H1 (cell line): ENCODE measurements at regions not wholly inside any gene's neighbourhood (a gene's known extent, or its start where the extent isn't known, plus 50 kb on each side); places are given as distances from the start of the nearest gene placed in this dataset.

Experiments
- CTCF ChIA-PET: fragments of 300-600 bp; sonication (Branson Sonifier 250); formaldehyde crosslinking; loops from one replicate; lab custom pipeline; 2021; ENCODE audit not compliant: partially characterized antibody; lab: Charles Lee
- POLR2A ChIA-PET: fragments of 300-600 bp; sonication (Branson Sonifier 250); formaldehyde crosslinking; loops from one replicate; lab custom pipeline; 2021; ENCODE audit warnings: inconsistent platforms; ENCODE audit not compliant: partially characterized antibody; lab: Charles Lee
- DNase-seq, 2 experiments: peaks; one replicate each; pipeline versions ENCODE4 v3.0.0 to v3.0.0-alpha.2; 2010 to 2022; ENCODE audit warnings: low spot score in 2 of 2, low read depth in 1 of 2, mixed read lengths in 1 of 2
- FAIRE-seq: peaks from 2 replicates; lab custom pipeline; 2011; peaks lifted over from hg19 to GRCh38; lab: Jason Lieb, UNC
- H2AFZ ChIP-seq: 2 replicates; pipeline ENCODE4 v1.8.1; 2012; ENCODE audit warnings: low read length, inconsistent platforms
- H2AK5ac ChIP-seq: 2 replicates; pipeline ENCODE4 v1.6.1; 2013; ENCODE audit warnings: low read depth, low read length
- H2BK120ac ChIP-seq: replicated peaks from 2 replicates; pipeline ENCODE3; 2013; ENCODE audit warnings: low read depth, low read length, inconsistent platforms
- H2BK12ac ChIP-seq: 2 replicates; pipeline ENCODE4 v1.6.1; 2013; ENCODE audit warnings: low read depth, low read length
- H2BK15ac ChIP-seq: 2 replicates; pipeline ENCODE4 v1.6.1; 2013; ENCODE audit warnings: low read length
- H2BK20ac ChIP-seq: 2 replicates; pipeline ENCODE4 v1.6.1; 2013; ENCODE audit warnings: low read length
- H2BK5ac ChIP-seq: 2 replicates; pipeline ENCODE4 v1.6.1; 2013; ENCODE audit warnings: low read depth, low read length
- H3K14ac ChIP-seq: 2 replicates; pipeline ENCODE4 v1.6.1; 2013; ENCODE audit warnings: inconsistent platforms; ENCODE audit not compliant: insufficient read length
- H3K18ac ChIP-seq: 2 replicates; pipeline ENCODE4 v1.6.1; 2013; ENCODE audit warnings: low read length; ENCODE audit errors: extremely low read depth
- H3K23ac ChIP-seq: 2 replicates; pipeline ENCODE4 v1.6.1; 2013; ENCODE audit warnings: inconsistent platforms; ENCODE audit not compliant: insufficient read length
- H3K23me2 ChIP-seq: 2 replicates; pipeline ENCODE4 v1.6.1; 2013; ENCODE audit warnings: low read depth, low read length
- H3K27ac ChIP-seq: 2 replicates; pipeline ENCODE4 v1.6.1; 2011; ENCODE audit warnings: low read depth, low read length, inconsistent platforms
- H3K27me3 ChIP-seq, 4 experiments: replicated peaks in 1 of 4; 1 replicate in 1 of 4; 2 replicates in 3 of 4; pipeline versions ENCODE4 v1.6.1 to v1.8.1; 2011 to 2013; ENCODE audit warnings: low read length in 3 of 4, mild to moderate bottlenecking in 3 of 4, inconsistent platforms in 2 of 4, mixed read lengths in 2 of 4, moderate library complexity in 1 of 4; ENCODE audit not compliant: control insufficient read depth in 3 of 4, insufficient read depth in 3 of 4; ENCODE audit errors: extremely low read depth in 1 of 4
- H3K36me3 ChIP-seq, 4 experiments: 2 replicates each; pipeline versions ENCODE4 v1.6.1 to v1.8.1; 2011 to 2013; ENCODE audit warnings: mild to moderate bottlenecking in 4 of 4, low read length in 3 of 4, moderate library complexity in 2 of 4, control low read depth in 1 of 4, inconsistent platforms in 1 of 4; ENCODE audit not compliant: insufficient read depth in 4 of 4, control insufficient read depth in 2 of 4
- H3K4ac ChIP-seq: replicated peaks from 2 replicates; pipeline ENCODE3; 2013; ENCODE audit warnings: low read length, low read depth, mixed read lengths, inconsistent platforms; ENCODE audit not compliant: insufficient read length
- H3K4me1 ChIP-seq, 4 experiments: replicated peaks in 1 of 4; 1 replicate in 1 of 4; 2 replicates in 3 of 4; pipeline versions ENCODE4 v1.6.1 to v1.8.1; 2011 to 2013; ENCODE audit warnings: low read length in 3 of 4, inconsistent platforms in 2 of 4, mixed read lengths in 1 of 4; ENCODE audit not compliant: insufficient read depth in 4 of 4, control insufficient read depth in 3 of 4
- H3K4me2 ChIP-seq, 2 experiments: 2 replicates each; pipeline versions ENCODE4 v1.6.1 to v1.8.1; 2011 to 2013; ENCODE audit warnings: low read depth in 2 of 2, low read length in 2 of 2, control low read depth in 1 of 2, inconsistent platforms in 1 of 2, mild to moderate bottlenecking in 1 of 2; ENCODE audit not compliant: insufficient read depth in 1 of 2
- H3K4me3 ChIP-seq, 4 experiments: fragments of 200-600, 300-600 bp in 1 of 4; sonication (generic), shearing (Covaris generic), sonication (Bioruptor Twin) in 1 of 4; 2 replicates each; pipeline versions ENCODE4 v1.5.1 to v1.8.1; 2011 to 2016; ENCODE audit warnings: low read length in 4 of 4, low read depth in 3 of 4, control low read depth in 2 of 4, inconsistent platforms in 2 of 4, mild to moderate bottlenecking in 2 of 4, mixed read lengths in 1 of 4, moderate library complexity in 1 of 4; ENCODE audit not compliant: insufficient read depth in 2 of 4; ENCODE audit errors: extremely low read depth in 1 of 4
- H3K56ac ChIP-seq: replicated peaks from 2 replicates; pipeline ENCODE3; 2013; ENCODE audit warnings: low read depth, mild to moderate bottlenecking, mixed read lengths, low read length, inconsistent platforms; ENCODE audit not compliant: insufficient read length
- H3K79me1 ChIP-seq: 2 replicates; pipeline ENCODE4 v1.6.1; 2013; ENCODE audit warnings: low read depth, low read length, control low read depth
- H3K79me2 ChIP-seq, 2 experiments: 2 replicates each; pipeline versions ENCODE4 v1.6.1 to v1.8.1; 2012 to 2013; ENCODE audit warnings: low read length in 2 of 2, mild to moderate bottlenecking in 2 of 2, inconsistent platforms in 1 of 2; ENCODE audit not compliant: insufficient read depth in 2 of 2, control insufficient read depth in 1 of 2
- H3K9ac ChIP-seq, 4 experiments: replicated peaks in 1 of 4; 1 replicate in 1 of 4; 2 replicates in 3 of 4; pipeline versions ENCODE4 v1.6.1 to v1.8.1; 2011 to 2013; ENCODE audit warnings: low read depth in 3 of 4, low read length in 3 of 4, control low read depth in 2 of 4, mild to moderate bottlenecking in 2 of 4, moderate library complexity in 2 of 4, inconsistent platforms in 1 of 4; ENCODE audit errors: extremely low read depth in 1 of 4
- H3K9me3 ChIP-seq, 2 experiments: 2 replicates each; pipeline versions ENCODE4 v1.6.1 to v1.8.1; 2012 to 2013; ENCODE audit warnings: mild to moderate bottlenecking in 2 of 2, moderate library complexity in 2 of 2, control low read depth in 1 of 2, inconsistent platforms in 1 of 2, low read depth in 1 of 2, low read length in 1 of 2, mixed read lengths in 1 of 2; ENCODE audit not compliant: insufficient read depth in 2 of 2
- H4K20me1 ChIP-seq, 2 experiments: replicated peaks in 1 of 2; 2 replicates each; pipeline versions ENCODE3 to v1.8.1; 2011 to 2013; ENCODE audit warnings: inconsistent platforms in 2 of 2, low read length in 2 of 2, mild to moderate bottlenecking in 1 of 2; ENCODE audit not compliant: insufficient read depth in 2 of 2, control insufficient read depth in 1 of 2
- H4K5ac ChIP-seq: 2 replicates; pipeline ENCODE4 v1.6.1; 2013; ENCODE audit warnings: low read length, low read depth, mixed read lengths, inconsistent platforms; ENCODE audit not compliant: insufficient read length
- H4K8ac ChIP-seq: 2 replicates; pipeline ENCODE4 v1.8.0; 2013; ENCODE audit warnings: mild to moderate bottlenecking, moderate library complexity, low read length, inconsistent platforms; ENCODE audit not compliant: insufficient read depth; ENCODE audit errors: extremely low read depth
- H4K91ac ChIP-seq: replicated peaks from 2 replicates; pipeline ENCODE3; 2013; ENCODE audit warnings: low read length, mixed read lengths, inconsistent platforms; ENCODE audit not compliant: insufficient read length
- CBX5 ChIP-seq: fragments of 300-800, 300-1000 bp; sonication (generic); IDR thresholded peaks from 2 replicates; pipeline ENCODE4 v1.7.1; 2016; ENCODE audit warnings: antibody characterized with exemption, low read length, low read depth
- EGR1 ChIP-seq: IDR thresholded peaks from 2 replicates; pipeline ENCODE4 v1.6.1; 2011; ENCODE audit warnings: low read depth, low read length, borderline replicate concordance
- EP300 ChIP-seq, 2 experiments: IDR thresholded peaks; 1 replicate in 1 of 2; 2 replicates in 1 of 2; pipeline ENCODE4 v1.6.1; 2011 to 2012; ENCODE audit warnings: low read depth in 2 of 2, low read length in 2 of 2, mild to moderate bottlenecking in 2 of 2, borderline replicate concordance in 1 of 2, inconsistent platforms in 1 of 2, moderate library complexity in 1 of 2
- FOSL1 ChIP-seq: IDR thresholded peaks from 2 replicates; pipeline ENCODE4 v1.6.1; 2011; ENCODE audit warnings: mild to moderate bottlenecking, low read depth, low read length, moderate library complexity; ENCODE audit not compliant: insufficient read depth
- KDM1A ChIP-seq: fragments of 200-600, 300-600 bp; sonication (generic); IDR thresholded peaks from 2 replicates; pipeline ENCODE4 v1.7.1; 2016; ENCODE audit warnings: mild to moderate bottlenecking, low read length, borderline replicate concordance
- NANOG ChIP-seq: IDR thresholded peaks from 2 replicates; pipeline ENCODE4 v1.6.1; 2011; ENCODE audit warnings: low read length, low read depth, mild to moderate bottlenecking, inconsistent platforms; ENCODE audit not compliant: insufficient read depth, poor library complexity, severe bottlenecking
- RAD21 ChIP-seq, 2 experiments: IDR thresholded peaks in 1 of 2; conservative IDR thresholded peaks in 1 of 2; 2 replicates each; pipeline ENCODE4 v1.6.1; 2011; ENCODE audit warnings: low read depth in 2 of 2, low read length in 2 of 2, improper control_type of control experiment in 1 of 2, inconsistent platforms in 1 of 2, mild to moderate bottlenecking in 1 of 2, moderate library complexity in 1 of 2
- RBBP5 ChIP-seq: IDR thresholded peaks from 2 replicates; pipeline ENCODE4 v1.7.1; 2012; ENCODE audit warnings: low read depth, mild to moderate bottlenecking, inconsistent platforms, low read length, moderate library complexity, borderline replicate concordance
- SAP30 ChIP-seq: fragments of 300-600 bp; sonication (generic); IDR thresholded peaks from 2 replicates; pipeline ENCODE4 v1.7.1; 2012; ENCODE audit warnings: low read length, moderate library complexity, mild to moderate bottlenecking, inconsistent platforms; ENCODE audit not compliant: insufficient read depth, insufficient replicate concordance
- TCF12 ChIP-seq: IDR thresholded peaks from 2 replicates; pipeline ENCODE4 v1.6.1; 2011; ENCODE audit warnings: low read depth, mild to moderate bottlenecking, low read length
- TEAD4 ChIP-seq: IDR thresholded peaks from 2 replicates; pipeline ENCODE4 v1.6.1; 2012; ENCODE audit warnings: low read depth, low read length, inconsistent platforms, mixed read lengths
- WGBS, 2 experiments: shearing (Covaris generic) in 1 of 2; methylation state at CpG; one replicate each; pipeline versions ENCODE4 v1.1.6 to v1.1.7; 2013 to 2015; ENCODE audit warnings: low lambda C conversion rate in 2 of 2, mixed read lengths in 2 of 2, inconsistent platforms in 1 of 2, low coverage in 1 of 2, missing lambda C conversion rate in 1 of 2; ENCODE audit not compliant: insufficient replicate concordance in 2 of 2, insufficient coverage in 1 of 2, insufficient read length in 1 of 2; ENCODE audit errors: extremely low coverage in 1 of 2, missing lambda C conversion rate in 1 of 2; 5-methylcytosine and 5-hydroxymethylcytosine counted together
- TF ChIP-seq, protein P1 (sequence below): IDR thresholded peaks from 2 replicates; pipeline ENCODE4 v1.6.1; 2012; ENCODE audit warnings: inconsistent platforms
- TF ChIP-seq, protein P2 (sequence below): IDR thresholded peaks from 2 replicates; pipeline ENCODE4 v1.6.1; 2012; ENCODE audit warnings: inconsistent platforms

DNA sequence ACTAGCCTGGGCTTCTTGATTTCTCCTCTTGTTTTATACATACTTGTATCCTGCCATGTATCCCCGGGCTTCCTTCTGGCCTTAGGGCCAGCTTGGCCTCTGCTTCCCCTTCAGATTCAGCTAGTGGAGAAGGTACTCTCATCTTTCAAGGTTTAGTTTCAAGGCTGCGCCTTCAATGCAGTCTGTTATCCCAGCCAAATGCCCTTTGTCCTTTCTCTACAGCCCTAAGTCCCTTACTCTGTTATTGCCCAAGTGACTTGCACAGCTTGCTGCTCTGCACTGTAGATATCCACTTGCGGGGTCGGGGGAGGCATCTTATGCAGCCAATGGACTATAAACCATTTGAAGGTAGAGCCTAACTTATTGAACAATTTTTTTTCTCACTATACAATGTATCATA lies 357.5 kb downstream of the PPP1R2C start:
- H2BK12ac ChIP-seq = no peak overlapping the region
- TF ChIP-seq FOSL1 = no peak
- TF ChIP-seq CBX5 = no peak
- no peak for TF ChIP-seq NANOG
- TF ChIP-seq SAP30 = no peak
- TF ChIP-seq, protein P1, sequence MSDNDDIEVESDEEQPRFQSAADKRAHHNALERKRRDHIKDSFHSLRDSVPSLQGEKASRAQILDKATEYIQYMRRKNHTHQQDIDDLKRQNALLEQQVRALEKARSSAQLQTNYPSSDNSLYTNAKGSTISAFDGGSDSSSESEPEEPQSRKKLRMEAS = no peak
- TF ChIP-seq, protein P2, sequence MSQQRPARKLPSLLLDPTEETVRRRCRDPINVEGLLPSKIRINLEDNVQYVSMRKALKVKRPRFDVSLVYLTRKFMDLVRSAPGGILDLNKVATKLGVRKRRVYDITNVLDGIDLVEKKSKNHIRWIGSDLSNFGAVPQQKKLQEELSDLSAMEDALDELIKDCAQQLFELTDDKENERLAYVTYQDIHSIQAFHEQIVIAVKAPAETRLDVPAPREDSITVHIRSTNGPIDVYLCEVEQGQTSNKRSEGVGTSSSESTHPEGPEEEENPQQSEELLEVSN = no peak
- no peak for TF ChIP-seq EGR1
- no peak for TF ChIP-seq TEAD4
- TF ChIP-seq EP300 (IDR thresholded peaks at IDR 0.05; ENCODE audit: borderline replicate concordance in 1 of 2, low read depth in 2 of 2, low read length in 2 of 2) = no peak
- TF ChIP-seq RAD21 (IDR thresholded peaks at IDR 0.05 in 1 of 2, conservative IDR thresholded peaks at IDR 0.05 in 1 of 2; ENCODE audit: low read depth in 2 of 2, low read length in 2 of 2) = no peak
- TF ChIP-seq RBBP5 = no peak
- TF ChIP-seq TCF12 = no peak
- no peak for TF ChIP-seq KDM1A

More for the DNA sequence above, 357.5 kb downstream of the PPP1R2C start:
- no peak overlapping the region for H2BK15ac ChIP-seq
- no peaks in the 10 kb centered on the region for H3K27me3 ChIP-seq
- no peaks in the 10 kb centered on the region for H3K9me3 ChIP-seq
- H3K4me1 ChIP-seq = no peaks in the 10 kb centered on the region
- no peak overlapping the region for H2BK20ac ChIP-seq
- H3K4me2 ChIP-seq = no peak overlapping the region
- no peak overlapping the region for H4K91ac ChIP-seq
- no peak overlapping the region for H3K27ac ChIP-seq
- no peak for DNase-seq
- no peaks in the 10 kb centered on the region for H3K36me3 ChIP-seq
- H3K23me2 ChIP-seq = no peaks in the 10 kb centered on the region
- no peak overlapping the region for H3K18ac ChIP-seq
- no peak overlapping the region for H3K4ac ChIP-seq
- H4K8ac ChIP-seq = no peak overlapping the region
- H2AK5ac ChIP-seq = no peak overlapping the region
- H2BK5ac ChIP-seq = no peak overlapping the region
- no peak overlapping the region for H4K5ac ChIP-seq
- no peaks in the 10 kb centered on the region for H3K79me1 ChIP-seq
- H3K79me2 ChIP-seq = no peaks in the 10 kb centered on the region
- no peak overlapping the region for H2BK120ac ChIP-seq
- POLR2A ChIA-PET = no interaction called here
- H3K23ac ChIP-seq = no peak overlapping the region
- H3K56ac ChIP-seq = no peak overlapping the region
- H3K14ac ChIP-seq = no peak overlapping the region
- no peaks in the 10 kb centered on the region for H4K20me1 ChIP-seq
- CTCF ChIA-PET = interaction anchor here (0.6 kb wide), 1 partner anchor 660 kb away, joined by 3 read pairs; no protein-coding TSS in a partner anchor
- H3K9ac ChIP-seq = no peak overlapping the region
- 94% methylated on average over 4 of the region's 4 CpGs; no CpG with 5 or more reads in 1 of the 2 experiments for WGBS, 2 experiments
- no peak for FAIRE-seq
- H3K4me3 ChIP-seq = no peak overlapping the region
- no peak overlapping the region for H2AFZ ChIP-seq
